ENCODE measurements at regions not wholly inside any gene's neighbourhood (a gene's known extent, or its start where the extent isn't known, plus 50 kb on each side); places are given as distances from the start of the nearest gene placed in this dataset.
"Not testable (repeated sequence)": the region's sequence is repeated elsewhere in the genome, so short reads cannot be mapped to it uniquely, and the experiment has no call there.

DNA sequence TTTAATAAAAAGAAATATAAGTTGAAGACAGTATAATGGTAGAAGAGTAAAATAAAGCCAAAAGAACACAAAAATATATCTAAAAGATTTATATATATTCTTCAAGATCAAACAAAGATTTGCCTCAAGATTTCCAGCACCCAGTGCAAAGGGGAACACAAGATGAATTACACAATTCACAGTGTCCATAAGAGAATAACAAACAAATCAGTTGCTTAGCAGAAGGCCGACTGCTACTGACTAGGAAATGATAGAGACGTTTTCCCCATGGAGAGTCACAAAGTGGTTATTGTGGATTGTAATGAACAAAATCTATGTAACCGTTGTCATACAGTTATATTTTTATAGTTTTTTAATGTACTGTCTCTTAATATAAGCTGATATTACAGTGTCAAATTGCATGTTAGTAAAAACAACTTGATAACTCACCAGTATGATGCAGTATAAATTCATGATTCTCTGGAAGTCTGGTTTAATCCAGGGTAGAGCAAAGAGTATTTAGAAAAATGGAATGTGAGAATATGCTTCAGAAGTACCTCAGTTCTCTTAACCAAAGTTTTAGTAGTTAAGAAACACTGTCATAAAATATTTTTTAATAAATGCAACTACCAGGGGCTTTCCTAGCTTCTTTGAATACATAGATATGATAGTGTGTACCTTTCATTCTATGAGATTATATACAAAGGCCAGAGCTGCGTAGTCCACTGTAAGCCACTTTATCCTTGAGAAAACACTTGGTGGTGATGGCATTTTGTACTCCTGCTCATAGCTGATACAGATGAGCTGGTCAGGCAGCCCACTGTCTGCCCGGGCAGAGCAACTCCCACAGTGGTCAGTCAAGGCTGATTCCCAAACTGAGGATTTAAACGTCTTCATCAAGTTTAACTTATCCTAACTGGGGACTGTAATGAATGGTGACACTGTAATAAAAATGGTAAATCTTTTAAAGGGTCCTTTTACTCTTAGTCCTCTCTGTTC is 180.5 kb upstream of the DTNA start:
- Histone ChIP-seq H3K27me3 (replicated peaks; ENCODE audit: insufficient read depth, low read length) (no peaks in the 10 kb centered on the region), H3K9ac (ENCODE audit: low read length) (no peak overlapping the region), H3F3A (ENCODE audit: insufficient read depth, low read length) (no peaks in the 10 kb centered on the region), H3K4me1 (ENCODE audit: low read length) (no peaks in the 10 kb centered on the region), H3K4me3 (ENCODE audit: low read length) (no peak overlapping the region), H3K79me2 (ENCODE audit: low read length) (0 out of 2 replicates have a peak, but pooled peaks cover 2% of the 10 kb centered on the region), H2AFZ (ENCODE audit: low read length) (no peak overlapping the region), H3K9me3 (replicated peaks; ENCODE audit: insufficient read depth, low read length) (no peaks in the 10 kb centered on the region), H3K27ac (ENCODE audit: low read length) (no peak overlapping the region), H4K20me1 (ENCODE audit: insufficient read depth, low read length) (no peaks in the 10 kb centered on the region), H3K4me2 (ENCODE audit: low read depth, low read length) (no peak overlapping the region), H3K36me3 (replicated peaks; ENCODE audit: insufficient read depth, low read length) (no peaks in the 10 kb centered on the region), H3K9me2 (replicated peaks; ENCODE audit: insufficient read depth, low read length) (no peaks in the 10 kb centered on the region)
- TF ChIP-seq EZH2 (optimal IDR thresholded peaks at IDR 0.05; ENCODE audit: low read depth, low read length) = no peak
- TF ChIP-seq, protein P1, sequence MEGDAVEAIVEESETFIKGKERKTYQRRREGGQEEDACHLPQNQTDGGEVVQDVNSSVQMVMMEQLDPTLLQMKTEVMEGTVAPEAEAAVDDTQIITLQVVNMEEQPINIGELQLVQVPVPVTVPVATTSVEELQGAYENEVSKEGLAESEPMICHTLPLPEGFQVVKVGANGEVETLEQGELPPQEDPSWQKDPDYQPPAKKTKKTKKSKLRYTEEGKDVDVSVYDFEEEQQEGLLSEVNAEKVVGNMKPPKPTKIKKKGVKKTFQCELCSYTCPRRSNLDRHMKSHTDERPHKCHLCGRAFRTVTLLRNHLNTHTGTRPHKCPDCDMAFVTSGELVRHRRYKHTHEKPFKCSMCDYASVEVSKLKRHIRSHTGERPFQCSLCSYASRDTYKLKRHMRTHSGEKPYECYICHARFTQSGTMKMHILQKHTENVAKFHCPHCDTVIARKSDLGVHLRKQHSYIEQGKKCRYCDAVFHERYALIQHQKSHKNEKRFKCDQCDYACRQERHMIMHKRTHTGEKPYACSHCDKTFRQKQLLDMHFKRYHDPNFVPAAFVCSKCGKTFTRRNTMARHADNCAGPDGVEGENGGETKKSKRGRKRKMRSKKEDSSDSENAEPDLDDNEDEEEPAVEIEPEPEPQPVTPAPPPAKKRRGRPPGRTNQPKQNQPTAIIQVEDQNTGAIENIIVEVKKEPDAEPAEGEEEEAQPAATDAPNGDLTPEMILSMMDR (IDR thresholded peaks at IDR 0.05; ENCODE audit: low read length) = no peak
- DNase-seq = no peak

DNA sequence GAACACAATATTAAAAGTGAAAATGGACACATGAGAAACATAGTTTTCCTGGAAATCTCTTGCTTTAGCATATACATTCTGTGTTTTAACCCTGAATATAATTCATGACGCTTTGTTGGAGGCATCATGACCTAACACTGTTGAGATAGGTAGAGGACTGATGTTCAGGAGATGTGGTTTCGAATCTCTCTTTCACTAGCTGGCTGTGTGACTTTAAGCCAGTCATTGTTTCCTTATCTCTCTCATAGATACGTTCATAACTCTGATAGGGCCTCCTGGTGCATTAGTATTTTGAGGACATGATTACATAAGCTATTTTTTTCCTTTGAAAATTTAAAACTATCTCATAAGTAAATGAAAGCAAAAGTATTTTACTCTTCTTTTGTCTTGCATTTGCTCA is 179.0 kb upstream of the DTNA start:
- TF ChIP-seq, protein P1 (IDR thresholded peaks at IDR 0.05; ENCODE audit: low read length) = no peak
- TF ChIP-seq EZH2 (optimal IDR thresholded peaks at IDR 0.05; ENCODE audit: low read depth, low read length) = no peak
- Histone ChIP-seq H3K27me3 (replicated peaks; ENCODE audit: insufficient read depth, low read length) (no peaks in the 10 kb centered on the region), H3K4me3 (ENCODE audit: low read length) (no peak overlapping the region), H3K4me1 (ENCODE audit: low read length) (no peaks in the 10 kb centered on the region), H3K79me2 (ENCODE audit: low read length) (0 out of 2 replicates have a peak, but pooled peaks cover 2% of the 10 kb centered on the region), H3K4me2 (ENCODE audit: low read depth, low read length) (no peak overlapping the region), H3K36me3 (replicated peaks; ENCODE audit: insufficient read depth, low read length) (no peaks in the 10 kb centered on the region), H3K9me3 (replicated peaks; ENCODE audit: insufficient read depth, low read length) (no peaks in the 10 kb centered on the region), H4K20me1 (ENCODE audit: insufficient read depth, low read length) (no peaks in the 10 kb centered on the region), H3F3A (ENCODE audit: insufficient read depth, low read length) (no peaks in the 10 kb centered on the region), H3K27ac (ENCODE audit: low read length) (no peak overlapping the region), H3K9ac (ENCODE audit: low read length) (no peak overlapping the region), H2AFZ (ENCODE audit: low read length) (no peak overlapping the region), H3K9me2 (replicated peaks; ENCODE audit: insufficient read depth, low read length) (no peaks in the 10 kb centered on the region)
- DNase-seq = no peak

DNA sequence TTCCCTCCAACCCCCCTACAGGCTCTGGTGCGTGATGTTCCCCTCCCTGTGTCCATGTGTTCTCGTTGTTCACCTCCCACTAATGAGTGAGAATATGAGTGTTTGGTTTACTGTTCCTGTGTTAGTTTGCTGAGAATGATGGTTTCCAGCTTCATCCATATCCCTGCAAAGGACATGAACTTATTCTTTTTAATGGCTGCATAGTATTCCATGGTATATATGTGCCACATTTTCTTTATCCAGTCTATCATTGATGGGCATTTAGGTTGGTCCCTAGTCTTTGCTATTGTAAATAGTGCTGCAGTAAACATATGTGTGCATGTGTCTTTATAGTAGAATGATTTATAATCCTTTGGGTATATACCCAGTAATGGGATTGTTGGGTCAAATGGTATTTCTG is 175.5 kb upstream of the DTNA start:
- not testable (repeated sequence) for DNase-seq; H3K4me1 ChIP-seq (ENCODE audit: low read length); H3K27ac ChIP-seq (ENCODE audit: low read length); H3K4me2 ChIP-seq (ENCODE audit: low read depth, low read length); H3K9me2 ChIP-seq (replicated peaks; ENCODE audit: insufficient read depth, low read length); H3K79me2 ChIP-seq (ENCODE audit: low read length); H3F3A ChIP-seq (ENCODE audit: insufficient read depth, low read length); H3K9me3 ChIP-seq (replicated peaks; ENCODE audit: insufficient read depth, low read length); H2AFZ ChIP-seq (ENCODE audit: low read length); H3K36me3 ChIP-seq (replicated peaks; ENCODE audit: insufficient read depth, low read length); H4K20me1 ChIP-seq (ENCODE audit: insufficient read depth, low read length); H3K9ac ChIP-seq (ENCODE audit: low read length); H3K4me3 ChIP-seq (ENCODE audit: low read length); H3K27me3 ChIP-seq (replicated peaks; ENCODE audit: insufficient read depth, low read length)

DNA sequence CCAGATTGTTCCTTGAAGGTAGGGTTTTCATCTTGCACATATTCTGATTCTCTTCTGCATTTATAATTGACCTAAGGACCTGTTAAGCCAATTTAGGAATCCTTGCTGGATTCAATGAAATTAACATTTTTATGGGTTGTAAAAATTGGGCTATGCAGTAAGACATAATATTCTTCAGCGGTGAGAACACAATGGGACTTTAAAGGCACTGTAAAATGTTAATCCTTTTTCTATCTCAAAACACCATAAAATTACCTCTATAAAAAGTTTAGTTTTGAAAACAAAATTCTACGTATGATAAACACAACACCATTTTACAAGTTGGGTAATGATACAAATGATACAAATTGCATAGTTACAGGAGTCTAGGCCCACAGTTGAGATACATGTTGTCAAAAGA is 169.2 kb upstream of the DTNA start:
- Histone ChIP-seq H3K4me2 (ENCODE audit: low read depth, low read length) (no peak overlapping the region), H3F3A (ENCODE audit: insufficient read depth, low read length) (no peaks in the 10 kb centered on the region), H4K20me1 (ENCODE audit: insufficient read depth, low read length) (no peaks in the 10 kb centered on the region), H3K4me3 (ENCODE audit: low read length) (no peak overlapping the region), H3K79me2 (ENCODE audit: low read length) (no peaks in the 10 kb centered on the region), H3K36me3 (replicated peaks; ENCODE audit: insufficient read depth, low read length) (no peaks in the 10 kb centered on the region), H3K9me2 (replicated peaks; ENCODE audit: insufficient read depth, low read length) (no peaks in the 10 kb centered on the region), H3K9ac (ENCODE audit: low read length) (no peak overlapping the region), H3K27me3 (replicated peaks; ENCODE audit: insufficient read depth, low read length) (no peaks in the 10 kb centered on the region), H2AFZ (ENCODE audit: low read length) (no peak overlapping the region), H3K27ac (ENCODE audit: low read length) (no peak overlapping the region), H3K4me1 (ENCODE audit: low read length) (no peaks in the 10 kb centered on the region), H3K9me3 (replicated peaks; ENCODE audit: insufficient read depth, low read length) (no peaks in the 10 kb centered on the region)
- DNase-seq = no peak
- TF ChIP-seq, protein P1 (IDR thresholded peaks at IDR 0.05; ENCODE audit: low read length) = no peak
- no peak for TF ChIP-seq EZH2phosphoT487 (IDR thresholded peaks at IDR 0.05; ENCODE audit: low read length)
- TF ChIP-seq EZH2 (optimal IDR thresholded peaks at IDR 0.05; ENCODE audit: low read depth, low read length) = no peak

Measured in MM.1S (cell line).